Endothelial cell of umbilical vein (primary cell): ENCODE measurements at regions not wholly inside any gene's neighbourhood (a gene's known extent, or its start where the extent isn't known, plus 50 kb on each side); places are given as distances from the start of the nearest gene placed in this dataset.

Experiments
- BruUV-seq: library from RNA; stranded (reverse); fragments of 400-500 nt; replicated peaks from 2 replicates; lab custom pipeline; 2021; lab: Mats Ljungman, UMichigan
- CTCF ChIA-PET: fragments of 300-600, 350-600 bp; sonication (Branson Sonifier 250); formaldehyde crosslinking; loops from one replicate; lab custom pipeline; 2021; ENCODE audit warnings: antibody characterized with exemption, inconsistent platforms; lab: Charles Lee
- POLR2A ChIA-PET: fragments of 300-600, 350-600 bp; sonication (Branson Sonifier 250); formaldehyde crosslinking; loops from one replicate; lab custom pipeline; 2021; ENCODE audit warnings: antibody characterized with exemption, inconsistent platforms; lab: Charles Lee
- DNase-seq: peaks from one replicate; pipeline ENCODE4 v3.0.0-alpha.2; 2011; ENCODE audit warnings: low read depth, low spot score
- FAIRE-seq: peaks from 2 replicates; lab custom pipeline; 2011; peaks lifted over from hg19 to GRCh38; lab: Jason Lieb, UNC
- H2AFZ ChIP-seq: 2 replicates; pipeline ENCODE4 v1.6.0; 2012; ENCODE audit warnings: low read depth, low read length, control low read depth, inconsistent platforms
- H3K27ac ChIP-seq: 2 replicates; pipeline ENCODE4 v1.5.1; 2011; ENCODE audit warnings: low read depth, mild to moderate bottlenecking, control low read depth, low read length, moderate library complexity; ENCODE audit not compliant: insufficient read depth
- H3K27me3 ChIP-seq, 2 experiments: 2 replicates each; pipeline versions ENCODE4 v1.6.0 to v1.6.1; 2011; ENCODE audit warnings: low read length in 2 of 2, mixed read lengths in 1 of 2; ENCODE audit not compliant: control insufficient read depth in 2 of 2, insufficient read depth in 2 of 2
- H3K36me3 ChIP-seq, 2 experiments: 2 replicates in 1 of 2; 3 replicates in 1 of 2; pipeline ENCODE4 v1.5.1; 2011; ENCODE audit warnings: low read length in 2 of 2, mild to moderate bottlenecking in 1 of 2, moderate library complexity in 1 of 2; ENCODE audit not compliant: control insufficient read depth in 2 of 2, insufficient read depth in 2 of 2; ENCODE audit errors: extremely low read depth in 1 of 2
- H3K4me1 ChIP-seq: 3 replicates; pipeline ENCODE4 v1.5.1; 2011; ENCODE audit warnings: mild to moderate bottlenecking, low read length; ENCODE audit not compliant: control insufficient read depth, insufficient read depth; ENCODE audit errors: extremely low read depth
- H3K4me2 ChIP-seq: 2 replicates; pipeline ENCODE4 v1.6.1; 2011; ENCODE audit warnings: low read length, control low read depth, mixed read lengths; ENCODE audit not compliant: insufficient read depth
- H3K4me3 ChIP-seq, 3 experiments: fragments of 200-600 bp in 1 of 3; sonication (generic), shearing (Covaris generic) in 1 of 3; replicated peaks in 1 of 3; 2 replicates each; pipeline ENCODE4 v1.5.1; 2011 to 2016; ENCODE audit warnings: control low read depth in 3 of 3, low read length in 3 of 3, mild to moderate bottlenecking in 2 of 3, inconsistent platforms in 1 of 3, low read depth in 1 of 3, moderate library complexity in 1 of 3; ENCODE audit not compliant: insufficient read depth in 1 of 3
- H3K79me2 ChIP-seq: 2 replicates; pipeline ENCODE4 v1.6.0; 2012; ENCODE audit warnings: low read length, inconsistent platforms; ENCODE audit not compliant: control insufficient read depth, insufficient read depth
- H3K9ac ChIP-seq: replicated peaks from 2 replicates; pipeline ENCODE3; 2011; ENCODE audit warnings: low read length, control low read depth; ENCODE audit not compliant: insufficient read depth; ENCODE audit errors: extremely low read depth
- H3K9me1 ChIP-seq: replicated peaks from 3 replicates; pipeline ENCODE4 v1.6.0; 2011; ENCODE audit warnings: mild to moderate bottlenecking, low read length; ENCODE audit not compliant: control insufficient read depth, insufficient read depth; ENCODE audit errors: extremely low read depth
- H3K9me3 ChIP-seq: replicated peaks from 2 replicates; pipeline ENCODE4 v1.5.1; 2012; ENCODE audit warnings: low read length, inconsistent platforms; ENCODE audit not compliant: control insufficient read depth, insufficient read depth
- H4K20me1 ChIP-seq: replicated peaks from 2 replicates; pipeline ENCODE3; 2011; ENCODE audit warnings: mild to moderate bottlenecking, low read length; ENCODE audit not compliant: control insufficient read depth, insufficient read depth; ENCODE audit errors: extremely low read depth
- EZH2 ChIP-seq: IDR thresholded peaks from 2 replicates; pipeline ENCODE4 v1.6.1; 2012; ENCODE audit warnings: borderline replicate concordance, low read depth, mild to moderate bottlenecking, moderate library complexity, low read length, inconsistent platforms; ENCODE audit not compliant: severe bottlenecking
- FOS ChIP-seq: IDR thresholded peaks from 2 replicates; pipeline ENCODE4 v1.6.1; 2011; ENCODE audit warnings: mild to moderate bottlenecking, low read length, moderate library complexity, borderline replicate concordance; ENCODE audit not compliant: insufficient read depth
- GATA2 ChIP-seq: IDR thresholded peaks from 2 replicates; pipeline ENCODE4 v1.7.0; 2011; ENCODE audit warnings: low read depth, mild to moderate bottlenecking, moderate library complexity, mixed read lengths, low read length; ENCODE audit not compliant: insufficient read length, insufficient read depth
- JUN ChIP-seq: IDR thresholded peaks from 2 replicates; pipeline ENCODE4 v1.6.1; 2011; ENCODE audit warnings: borderline replicate concordance, low read depth; ENCODE audit not compliant: insufficient read length, insufficient read depth
- MAX ChIP-seq: IDR thresholded peaks from 2 replicates; pipeline ENCODE4 v1.6.1; 2011; ENCODE audit not compliant: insufficient read depth, insufficient read length
- MYC ChIP-seq: IDR thresholded peaks from one replicate; pipeline ENCODE4 v1.6.1; 2011; ENCODE audit warnings: mild to moderate bottlenecking, low read depth, low read length
- POLR2A ChIP-seq: IDR thresholded peaks from 2 replicates; pipeline ENCODE4 v1.6.1; 2012; ENCODE audit warnings: low read depth, mild to moderate bottlenecking, control low read depth, low read length
- POLR2AphosphoS5 ChIP-seq: IDR thresholded peaks from 2 replicates; pipeline ENCODE4 v1.6.1; 2012; ENCODE audit warnings: low read depth, mild to moderate bottlenecking, control low read depth, low read length, moderate library complexity; ENCODE audit not compliant: insufficient read depth
- dilution Hi-C: fragments of 300-500 bp; cut with MboI; formaldehyde crosslinking; loops from one replicate; pipeline ENCODE4 v1.15.0; 2019; ENCODE audit warnings: low sequenced_read_pairs; ENCODE audit not compliant: extremely low pct_ligation_motif_present
- intact Hi-C: fragments of 100-400 bp; cut with micrococcal nuclease; formaldehyde crosslinking; loops from one replicate; pipeline ENCODE4 v1.10.0; 2022
- TF ChIP-seq, protein P1 (sequence below), 2 donors: IDR thresholded peaks; 1 replicate in 1 of 2; 2 replicates in 1 of 2; pipeline ENCODE4 v1.5.1; 2011; ENCODE audit warnings: low read length in 2 of 2, mild to moderate bottlenecking in 2 of 2, moderate library complexity in 2 of 2, control low read depth in 1 of 2, inconsistent platforms in 1 of 2, low read depth in 1 of 2; ENCODE audit not compliant: insufficient read depth in 1 of 2; ENCODE audit errors: extremely low read depth in 1 of 2

DNA sequence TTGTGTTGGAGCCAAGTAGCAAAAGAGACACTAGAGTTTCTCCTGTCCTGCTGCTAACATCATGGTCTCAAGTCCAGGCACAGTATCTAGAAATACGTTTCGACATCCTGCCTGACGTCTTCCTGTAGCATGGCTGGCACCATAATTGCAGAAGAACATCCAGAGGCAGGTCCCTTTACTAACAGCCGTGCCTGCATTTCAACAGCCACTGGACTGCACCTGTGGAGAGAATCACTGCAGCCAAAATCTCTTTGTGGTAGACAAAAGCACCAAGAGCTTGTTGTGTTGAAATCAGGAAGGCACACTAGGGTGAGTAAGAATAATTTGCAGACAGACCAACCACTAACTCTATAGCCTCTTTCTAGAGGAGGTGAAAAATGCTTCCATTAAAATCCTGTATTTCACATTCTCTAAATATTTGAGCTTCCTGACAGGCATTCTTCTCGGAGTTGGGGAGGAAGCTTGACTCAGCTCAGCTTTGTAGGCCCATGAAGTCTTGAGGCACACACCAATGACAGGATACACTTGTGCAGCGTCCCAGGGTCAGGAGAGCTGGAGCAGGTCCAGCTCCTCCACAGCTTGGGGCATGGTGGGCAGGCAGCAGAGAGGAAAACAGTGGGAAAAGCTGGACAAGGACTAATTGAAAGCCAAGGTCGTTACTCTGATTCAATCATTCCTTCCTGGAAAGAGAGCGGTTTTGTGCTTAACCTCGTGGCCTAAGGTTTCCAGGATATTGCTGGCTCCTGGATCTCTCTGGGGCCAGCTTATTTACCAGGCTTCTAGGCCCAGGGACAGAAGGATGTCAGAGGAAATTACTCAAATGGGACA lies 244.9 kb downstream of the FAM43A start:
- H3K9ac ChIP-seq, result peak overlapping the region; percentile 69
- H3K9me3 ChIP-seq, result no peaks in the 10 kb centered on the region
- intact Hi-C loops (loop anchor here (1.0 to 2.0 kb wide), 18 partner anchors 24 to 330 kb away; partner anchors contain the start of gene FAM43A), dilution Hi-C loops (no loop called here)
- H3K4me2 ChIP-seq, result peak overlapping the region; percentile 53
- ChIA-PET POLR2A (interaction anchor here (0.6 to 2.4 kb wide), 20 partner anchors 37 to 258 kb away, joined by 3 to 42 read pairs (median 5); partner anchors contain the start of genes FAM43A and LSG1), CTCF (interaction anchor here (0.7 to 2.2 kb wide), 44 partner anchors 10 to 341 kb away, joined by 3 to 28 read pairs (median 4); partner anchors contain the start of genes FAM43A, LSG1 and XXYLT1)
- H3K9me1 ChIP-seq, result no peaks in the 10 kb centered on the region
- H4K20me1 ChIP-seq, result no peaks in the 10 kb centered on the region
- H3K79me2 ChIP-seq, result no peaks in the 10 kb centered on the region
- peak; percentile 99 for DNase-seq
- no TSS peak for BruUV-seq
- no peaks in the 10 kb centered on the region for H3K36me3 ChIP-seq
- no peaks in the 10 kb centered on the region for H3K27me3 ChIP-seq
- FAIRE-seq, result peak; percentile 98
- H3K4me1 ChIP-seq, result peaks cover 47% of the 10 kb centered on the region
- TF ChIP-seq POLR2AphosphoS5 (peak; percentile 90), POLR2A (peak; percentile 41), EZH2 (no peak), JUN (peak; percentile 86), MYC (peak; percentile 57), FOS (peak; percentile 93), MAX (peak; percentile 66), GATA2 (peak; percentile 86)
- TF ChIP-seq, protein P1, sequence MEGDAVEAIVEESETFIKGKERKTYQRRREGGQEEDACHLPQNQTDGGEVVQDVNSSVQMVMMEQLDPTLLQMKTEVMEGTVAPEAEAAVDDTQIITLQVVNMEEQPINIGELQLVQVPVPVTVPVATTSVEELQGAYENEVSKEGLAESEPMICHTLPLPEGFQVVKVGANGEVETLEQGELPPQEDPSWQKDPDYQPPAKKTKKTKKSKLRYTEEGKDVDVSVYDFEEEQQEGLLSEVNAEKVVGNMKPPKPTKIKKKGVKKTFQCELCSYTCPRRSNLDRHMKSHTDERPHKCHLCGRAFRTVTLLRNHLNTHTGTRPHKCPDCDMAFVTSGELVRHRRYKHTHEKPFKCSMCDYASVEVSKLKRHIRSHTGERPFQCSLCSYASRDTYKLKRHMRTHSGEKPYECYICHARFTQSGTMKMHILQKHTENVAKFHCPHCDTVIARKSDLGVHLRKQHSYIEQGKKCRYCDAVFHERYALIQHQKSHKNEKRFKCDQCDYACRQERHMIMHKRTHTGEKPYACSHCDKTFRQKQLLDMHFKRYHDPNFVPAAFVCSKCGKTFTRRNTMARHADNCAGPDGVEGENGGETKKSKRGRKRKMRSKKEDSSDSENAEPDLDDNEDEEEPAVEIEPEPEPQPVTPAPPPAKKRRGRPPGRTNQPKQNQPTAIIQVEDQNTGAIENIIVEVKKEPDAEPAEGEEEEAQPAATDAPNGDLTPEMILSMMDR (IDR thresholded peaks at IDR 0.05; ENCODE audit: extremely low read depth in 1 of 2, insufficient read depth in 1 of 2, low read depth in 1 of 2, low read length in 2 of 2), result no peak
- H3K27ac ChIP-seq, result peak overlapping the region; percentile 98
- no peak overlapping the region for H3K4me3 ChIP-seq
- H2AFZ ChIP-seq, result no peak overlapping the region
